Heart left ventricle (tissue), 16 donors: ENCODE measurements at regions not wholly inside any gene's neighbourhood (a gene's known extent, or its start where the extent isn't known, plus 50 kb on each side); places are given as distances from the start of the nearest gene placed in this dataset.
"Not testable (repeated sequence)": the region's sequence is repeated elsewhere in the genome, so short reads cannot be mapped to it uniquely, and the experiment has no call there.

Experiments used
- ATAC-seq, 4 donors: fragments of 200-7000 bp; cut with Tn5 transposase; one replicate each; pipeline ENCODE4 v1.9.1; 2020 to 2022; ENCODE audit warnings: moderate library complexity in 4 of 4, mild to moderate bottlenecking in 3 of 4, moderate number of reproducible peaks in 1 of 4
- DNase-seq, 5 donors: peaks; one replicate each; pipeline ENCODE4 v3.0.0-alpha.2; 2020
- H3K27ac ChIP-seq, 12 donors: fragments of 200-600 bp; sonication (generic) in 4 of 12; one replicate each; pipeline versions ENCODE4 v1.5.0 to v1.8.0; 2016 to 2022; ENCODE audit warnings: mild to moderate bottlenecking in 2 of 12
- H3K27me3 ChIP-seq, 9 donors: fragments of 200-600 bp; sonication (generic) in 2 of 9; one replicate each; pipeline versions ENCODE4 v1.5.1 to v1.8.0; 2016 to 2022; ENCODE audit warnings: mild to moderate bottlenecking in 3 of 9
- H3K36me3 ChIP-seq, 9 donors: fragments of 200-600 bp; sonication (generic) in 2 of 9; one replicate each; pipeline versions ENCODE4 v1.5.0 to v1.8.0; 2018 to 2022; ENCODE audit warnings: mild to moderate bottlenecking in 2 of 9
- H3K4me1 ChIP-seq, 12 donors: fragments of 200-600 bp; sonication (generic) in 4 of 12; one replicate each; pipeline versions ENCODE4 v1.5.0 to v1.8.0; 2016 to 2022; ENCODE audit warnings: mild to moderate bottlenecking in 3 of 12
- H3K4me3 ChIP-seq, 12 donors: fragments of 200-600 bp; sonication (generic) in 4 of 12; one replicate each; pipeline versions ENCODE4 v1.5.0 to v1.8.0; 2017 to 2022; ENCODE audit warnings: mild to moderate bottlenecking in 9 of 12, moderate library complexity in 4 of 12
- H3K9me3 ChIP-seq, 12 donors: fragments of 200-600 bp; sonication (generic) in 4 of 12; one replicate each; pipeline versions ENCODE4 v1.5.0 to v1.8.0; 2016 to 2022; ENCODE audit warnings: mild to moderate bottlenecking in 1 of 12
- POLR2A ChIP-seq, 2 donors: fragments of 450-650 bp; IDR thresholded peaks; one replicate each; pipeline ENCODE4 v1.6.1; 2017; ENCODE audit warnings: antibody characterized with exemption in 2 of 2, mild to moderate bottlenecking in 2 of 2, moderate library complexity in 2 of 2
- WGBS, 4 donors: extraction: QIAGEN DNeasy Blood & Tissue Kit in 2 of 4; methylation state at CpG; one replicate each; pipeline versions ENCODE4 v1.1.5 to v1.1.7; 2013 to 2018; 5-methylcytosine and 5-hydroxymethylcytosine counted together
- intact Hi-C, 10 donors: fragments of 100-400 bp; cut with DNase I; formaldehyde crosslinking; loops; one replicate each; pipeline versions ENCODE4 v1.11.1 to v1.14.2; 2022
- TF ChIP-seq, protein P1 (sequence below), 12 donors: fragments of 200-600 bp; sonication (generic) in 4 of 12; IDR thresholded peaks; one replicate each; pipeline versions ENCODE4 v1.5.0 to v1.8.0; 2018 to 2022; ENCODE audit warnings: antibody characterized with exemption in 12 of 12, mild to moderate bottlenecking in 5 of 12
- donor health status: ischemic (EF 13 %, LVEDD 7.1; RV severe dilation, severe dysfunction).
- donor health status: healthy with polysubstance abuse.
- donor health status: DM: no; HTN: yes; CAD: no.
- donor health status: DM: no; HTN: no; CAD: no.
- donor health status: ischemic (EF 25% LVEDD 6.9; RV normal size, moderate dysfunction).
- donor health status: ischemic (EF 25% LVEDD 5.7; RV mildly dilated, moderate dysfunction).
- donor health status: healthy.
- donor health status: DM: yes; HTN: yes; CAD: no.
- donor health status: ischemic (EF 35%, LVEDD 5.7; RV mildly dilated, moderate dysfunction).
- donor health status: nonischemic (EF 11% LVEDD 7.7; RV severe dilation, severe dysfunction).
- donor health status: DM: yes; HTN: yes; CAD: no.
- donor health status: PGD.
- donor health status: ischemic (EF 29% LVEDD 5.4; RV normal size, mild dysfunction).
- donor health status: nonischemic (EF 23%, LVEDD 6.1; RV moderate dilation, normal function).

DNA sequence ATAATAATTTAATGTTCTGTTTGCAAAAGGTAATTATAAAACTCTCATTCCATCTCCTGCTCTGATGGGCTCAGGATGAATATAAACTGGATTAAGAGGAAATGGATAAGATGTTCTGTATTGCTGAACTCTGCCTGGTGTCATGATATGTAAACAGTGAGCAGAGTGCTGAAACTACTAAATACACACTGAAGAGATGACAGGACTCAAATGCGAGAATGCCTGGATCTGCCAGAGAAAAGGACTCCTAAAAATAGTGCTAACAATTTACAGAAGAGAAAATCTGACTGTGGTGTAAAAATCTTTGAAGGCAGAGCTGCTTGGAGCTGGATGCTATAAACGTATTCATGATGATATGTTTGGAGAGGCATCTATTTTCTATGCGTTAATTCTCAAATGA, 303.2 kb downstream of the RWDD3 start:
- no peaks in the 10 kb centered on the region for H3K4me1 ChIP-seq
- ATAC-seq: no peak
- intact Hi-C loops: no loop called here

DNA sequence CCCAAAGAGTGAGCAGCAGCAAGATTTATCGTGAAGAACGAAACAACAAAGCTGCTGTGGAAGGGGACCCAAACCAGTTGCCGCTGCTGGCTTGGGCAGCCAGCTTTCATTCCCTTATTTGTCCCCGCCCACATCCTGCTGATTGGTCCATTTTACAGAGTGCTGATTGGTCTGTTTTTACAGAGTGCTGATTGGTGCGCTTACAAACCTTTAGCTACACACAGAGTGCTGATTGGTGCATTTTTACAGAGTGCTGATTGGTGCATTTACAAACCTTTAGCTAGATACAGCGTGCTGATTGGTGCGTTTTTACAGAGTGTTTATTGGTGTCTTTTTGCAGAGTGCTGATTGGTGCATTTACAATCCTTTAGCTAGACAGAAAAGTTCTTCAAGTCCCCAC, 304.2 kb downstream of the RWDD3 start:
- H3K27me3 ChIP-seq, H3K9me3 ChIP-seq, intact Hi-C loops, H3K4me1 ChIP-seq, H3K36me3 ChIP-seq, DNase-seq, H3K4me3 ChIP-seq, ATAC-seq, H3K27ac ChIP-seq: not testable (repeated sequence)
- 87 to 93% (median 93%) methylated on average over 7 of the region's 7 CpGs for WGBS, 4 donors

More for the DNA sequence above, 303.2 kb downstream of the RWDD3 start:
- no peak for DNase-seq
- no peaks in the 10 kb centered on the region for H3K36me3 ChIP-seq
- TF ChIP-seq, protein P1, sequence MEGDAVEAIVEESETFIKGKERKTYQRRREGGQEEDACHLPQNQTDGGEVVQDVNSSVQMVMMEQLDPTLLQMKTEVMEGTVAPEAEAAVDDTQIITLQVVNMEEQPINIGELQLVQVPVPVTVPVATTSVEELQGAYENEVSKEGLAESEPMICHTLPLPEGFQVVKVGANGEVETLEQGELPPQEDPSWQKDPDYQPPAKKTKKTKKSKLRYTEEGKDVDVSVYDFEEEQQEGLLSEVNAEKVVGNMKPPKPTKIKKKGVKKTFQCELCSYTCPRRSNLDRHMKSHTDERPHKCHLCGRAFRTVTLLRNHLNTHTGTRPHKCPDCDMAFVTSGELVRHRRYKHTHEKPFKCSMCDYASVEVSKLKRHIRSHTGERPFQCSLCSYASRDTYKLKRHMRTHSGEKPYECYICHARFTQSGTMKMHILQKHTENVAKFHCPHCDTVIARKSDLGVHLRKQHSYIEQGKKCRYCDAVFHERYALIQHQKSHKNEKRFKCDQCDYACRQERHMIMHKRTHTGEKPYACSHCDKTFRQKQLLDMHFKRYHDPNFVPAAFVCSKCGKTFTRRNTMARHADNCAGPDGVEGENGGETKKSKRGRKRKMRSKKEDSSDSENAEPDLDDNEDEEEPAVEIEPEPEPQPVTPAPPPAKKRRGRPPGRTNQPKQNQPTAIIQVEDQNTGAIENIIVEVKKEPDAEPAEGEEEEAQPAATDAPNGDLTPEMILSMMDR (IDR thresholded peaks at IDR 0.05): no peak
- TF ChIP-seq POLR2A (IDR thresholded peaks at IDR 0.05): no peak
- 33 to 56% (median 44%) methylated on average over 3 of the region's 3 CpGs for WGBS, 4 donors
- H3K9me3 ChIP-seq: no peaks in the 10 kb centered on the region
- H3K27me3 ChIP-seq: no peaks in the 10 kb centered on the region
- H3K4me3 ChIP-seq: no peak overlapping the region
- H3K27ac ChIP-seq: no peak overlapping the region

DNA sequence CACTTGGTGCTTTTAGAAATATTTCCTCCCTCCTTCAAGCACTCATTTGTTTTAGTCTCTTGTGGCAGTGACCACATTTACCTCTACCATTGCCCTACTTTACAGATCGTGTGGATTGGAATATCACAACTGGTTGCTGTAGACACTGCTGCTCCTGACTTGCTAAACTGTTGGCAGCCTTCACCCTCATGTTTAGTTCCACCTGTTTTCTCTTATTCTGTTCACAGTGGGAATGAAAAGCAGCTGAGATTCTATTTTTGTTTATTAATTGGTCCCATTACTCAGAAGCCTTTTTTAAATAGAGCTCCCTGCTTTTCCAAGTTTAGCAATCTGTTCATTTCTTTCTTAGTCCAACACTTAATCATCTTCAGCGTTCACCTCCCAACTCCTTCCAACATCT, 308.9 kb downstream of the RWDD3 start:
- no peak overlapping the region for H3K27ac ChIP-seq
- 81 to 85% (median 83%) methylated on average over 2 of the region's 2 CpGs for WGBS, 4 donors
- no peaks in the 10 kb centered on the region for H3K27me3 ChIP-seq
- no peaks in the 10 kb centered on the region for H3K36me3 ChIP-seq
- ATAC-seq (no peak), DNase-seq (no peak)
- TF ChIP-seq, protein P1 (IDR thresholded peaks at IDR 0.05): no peak
- no peak for TF ChIP-seq POLR2A (IDR thresholded peaks at IDR 0.05)
- intact Hi-C loops: no loop called here
- H3K4me1 ChIP-seq: no peaks in the 10 kb centered on the region
- H3K9me3 ChIP-seq: no peaks in the 10 kb centered on the region
- H3K4me3 ChIP-seq: no peak overlapping the region

DNA sequence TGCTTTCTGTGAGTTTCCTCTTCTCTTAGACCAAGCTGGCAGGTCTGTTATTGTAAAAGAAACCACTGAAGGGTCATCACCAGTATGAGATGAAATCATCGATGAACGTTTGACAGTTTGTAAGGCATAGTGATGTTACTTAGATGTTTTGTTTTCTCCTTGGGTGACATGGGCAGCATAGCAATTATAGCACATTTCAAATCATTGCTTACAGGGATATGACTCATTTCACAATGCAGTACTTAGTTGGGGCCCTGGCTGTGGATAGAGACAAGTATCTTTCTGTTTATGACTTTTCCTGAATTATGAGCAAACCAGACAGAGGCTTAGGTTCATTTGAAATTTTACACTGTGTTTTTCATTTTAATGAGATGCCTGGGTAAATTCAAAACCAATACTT, 313.0 kb downstream of the RWDD3 start:
- Histone ChIP-seq H3K36me3 (no peaks in the 10 kb centered on the region), H3K27me3 (no peaks in the 10 kb centered on the region), H3K4me1 (no peaks in the 10 kb centered on the region), H3K27ac (no peak overlapping the region), H3K4me3 (no peak overlapping the region), H3K9me3 (no peaks in the 10 kb centered on the region)
- DNase-seq: no peak
- TF ChIP-seq, protein P1 (IDR thresholded peaks at IDR 0.05): no peak
- no peak for TF ChIP-seq POLR2A (IDR thresholded peaks at IDR 0.05)
- WGBS, 4 donors: 85 to 94% (median 88%) methylated on average over 2 of the region's 2 CpGs
- intact Hi-C loops: no loop called here
- ATAC-seq: no peak

DNA sequence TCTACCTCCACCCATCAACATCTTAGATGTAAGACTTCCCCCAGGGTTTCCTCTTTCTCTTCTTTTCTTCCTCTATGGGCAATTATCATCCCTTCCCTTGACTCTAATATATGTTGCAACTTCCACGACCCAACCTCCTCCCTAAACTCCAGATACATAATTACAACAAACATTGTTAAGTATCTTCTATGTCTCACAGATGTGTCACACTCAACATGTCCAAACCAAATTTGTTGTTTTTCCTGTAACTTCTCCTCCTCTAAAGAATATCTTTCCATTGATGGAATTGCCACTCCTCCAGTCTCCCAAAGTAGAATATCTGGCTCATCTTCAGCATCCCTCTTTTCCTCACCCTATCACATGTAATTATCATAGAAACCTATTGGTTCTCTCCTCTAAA, 314.2 kb downstream of the RWDD3 start:
- H3K9me3 ChIP-seq: no peaks in the 10 kb centered on the region
- no peak overlapping the region for H3K4me3 ChIP-seq
- no peak for TF ChIP-seq POLR2A (IDR thresholded peaks at IDR 0.05)
- TF ChIP-seq, protein P1 (IDR thresholded peaks at IDR 0.05): no peak
- no peaks in the 10 kb centered on the region for H3K4me1 ChIP-seq
- DNase-seq (no peak), ATAC-seq (no peak)
- H3K27me3 ChIP-seq: no peaks in the 10 kb centered on the region
- intact Hi-C loops: no loop called here
- no peak overlapping the region for H3K27ac ChIP-seq
- no peaks in the 10 kb centered on the region for H3K36me3 ChIP-seq
- 68 to 78% (median 74%) methylated on average over 1 of the region's 1 CpG for WGBS, 4 donors
